WTC11 (cell line): ENCODE measurements at regions not wholly inside any gene's neighbourhood (a gene's known extent, or its start where the extent isn't known, plus 50 kb on each side); places are given as distances from the start of the nearest gene placed in this dataset.

Source experiments
- CBFB ChIP-seq: sonication (generic); formaldehyde crosslinking; IDR thresholded peaks from 2 replicates; pipeline ENCODE4 v1.8.1; 2022; ENCODE audit warnings: mild to moderate bottlenecking, low read depth, missing genetic modification reagents
- ESRRA ChIP-seq: sonication (generic); formaldehyde crosslinking; IDR thresholded peaks from 2 replicates; pipeline ENCODE4 v1.8.1; 2022; ENCODE audit warnings: mild to moderate bottlenecking, missing genetic modification reagents, borderline replicate concordance
- FOXK1 ChIP-seq: sonication (generic); formaldehyde crosslinking; IDR thresholded peaks from 2 replicates; pipeline ENCODE4 v1.8.0; 2022; ENCODE audit warnings: mild to moderate bottlenecking, moderate library complexity, missing genetic modification reagents
- OVOL2 ChIP-seq: fragments of 250-450 bp; sonication (Bioruptor Pico); IDR thresholded peaks from 2 replicates; pipeline ENCODE4 v1.9.0; 2021; ENCODE audit warnings: mild to moderate bottlenecking, borderline replicate concordance
- ZNF263 ChIP-seq: sonication (generic); formaldehyde crosslinking; IDR thresholded peaks from 2 replicates; pipeline ENCODE4 v1.8.1; 2022; ENCODE audit warnings: low read depth, mild to moderate bottlenecking, moderate library complexity, missing genetic modification reagents
- TF ChIP-seq, protein P1 (sequence below): sonication (generic); formaldehyde crosslinking; IDR thresholded peaks from 2 replicates; pipeline ENCODE4 v1.8.0; 2023; ENCODE audit warnings: mild to moderate bottlenecking, missing genetic modification reagents
- TF ChIP-seq, protein P2 (sequence below): fragments of 200-600 bp; IDR thresholded peaks from 2 replicates; pipeline ENCODE4 v1.8.0; 2022; ENCODE audit warnings: antibody characterized with exemption
- TF ChIP-seq, protein P3 (sequence below): sonication (generic); formaldehyde crosslinking; IDR thresholded peaks from 2 replicates; pipeline ENCODE4 v1.8.1; 2023; ENCODE audit warnings: mild to moderate bottlenecking, missing genetic modification reagents, borderline replicate concordance
- TF ChIP-seq, protein P4 (sequence below): sonication (generic); formaldehyde crosslinking; IDR thresholded peaks from 2 replicates; pipeline ENCODE4 v1.8.0; 2022; ENCODE audit warnings: mild to moderate bottlenecking, missing genetic modification reagents
- TF ChIP-seq, protein P5 (sequence below): sonication (generic); formaldehyde crosslinking; conservative IDR thresholded peaks from 2 replicates; pipeline ENCODE4 v1.8.1; 2022; ENCODE audit warnings: mild to moderate bottlenecking, missing genetic modification reagents

DNA sequence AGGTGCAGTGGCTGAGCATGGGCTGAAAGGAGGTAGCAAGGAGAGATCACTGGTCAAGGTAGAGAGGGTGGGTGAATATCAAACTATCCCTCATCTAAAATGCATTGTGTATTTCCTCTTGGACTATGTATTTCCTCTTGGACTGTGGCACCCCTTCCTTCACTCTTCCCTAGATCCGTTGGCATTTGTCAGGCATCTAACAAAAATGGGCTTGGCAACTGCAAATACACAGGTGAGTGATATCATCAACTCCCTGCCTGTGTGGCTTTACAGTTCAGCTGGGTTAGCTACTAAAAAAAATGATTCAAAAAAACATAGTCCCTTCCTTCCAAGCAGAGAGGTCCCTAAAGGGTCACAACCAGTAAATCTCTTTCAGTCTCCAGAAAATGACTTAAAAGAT lies 142.8 kb upstream of the FUT8 start:
- TF ChIP-seq CBFB (CRISPR knock-in tag) (no peak), ZNF263 (CRISPR knock-in tag) (no peak), OVOL2 (CRISPR knock-in tag) (no peak), ESRRA (no peak), FOXK1 (CRISPR knock-in tag) (no peak)
- TF ChIP-seq, protein P1, sequence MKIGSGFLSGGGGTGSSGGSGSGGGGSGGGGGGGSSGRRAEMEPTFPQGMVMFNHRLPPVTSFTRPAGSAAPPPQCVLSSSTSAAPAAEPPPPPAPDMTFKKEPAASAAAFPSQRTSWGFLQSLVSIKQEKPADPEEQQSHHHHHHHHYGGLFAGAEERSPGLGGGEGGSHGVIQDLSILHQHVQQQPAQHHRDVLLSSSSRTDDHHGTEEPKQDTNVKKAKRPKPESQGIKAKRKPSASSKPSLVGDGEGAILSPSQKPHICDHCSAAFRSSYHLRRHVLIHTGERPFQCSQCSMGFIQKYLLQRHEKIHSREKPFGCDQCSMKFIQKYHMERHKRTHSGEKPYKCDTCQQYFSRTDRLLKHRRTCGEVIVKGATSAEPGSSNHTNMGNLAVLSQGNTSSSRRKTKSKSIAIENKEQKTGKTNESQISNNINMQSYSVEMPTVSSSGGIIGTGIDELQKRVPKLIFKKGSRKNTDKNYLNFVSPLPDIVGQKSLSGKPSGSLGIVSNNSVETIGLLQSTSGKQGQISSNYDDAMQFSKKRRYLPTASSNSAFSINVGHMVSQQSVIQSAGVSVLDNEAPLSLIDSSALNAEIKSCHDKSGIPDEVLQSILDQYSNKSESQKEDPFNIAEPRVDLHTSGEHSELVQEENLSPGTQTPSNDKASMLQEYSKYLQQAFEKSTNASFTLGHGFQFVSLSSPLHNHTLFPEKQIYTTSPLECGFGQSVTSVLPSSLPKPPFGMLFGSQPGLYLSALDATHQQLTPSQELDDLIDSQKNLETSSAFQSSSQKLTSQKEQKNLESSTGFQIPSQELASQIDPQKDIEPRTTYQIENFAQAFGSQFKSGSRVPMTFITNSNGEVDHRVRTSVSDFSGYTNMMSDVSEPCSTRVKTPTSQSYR = no peak
- TF ChIP-seq, protein P2, sequence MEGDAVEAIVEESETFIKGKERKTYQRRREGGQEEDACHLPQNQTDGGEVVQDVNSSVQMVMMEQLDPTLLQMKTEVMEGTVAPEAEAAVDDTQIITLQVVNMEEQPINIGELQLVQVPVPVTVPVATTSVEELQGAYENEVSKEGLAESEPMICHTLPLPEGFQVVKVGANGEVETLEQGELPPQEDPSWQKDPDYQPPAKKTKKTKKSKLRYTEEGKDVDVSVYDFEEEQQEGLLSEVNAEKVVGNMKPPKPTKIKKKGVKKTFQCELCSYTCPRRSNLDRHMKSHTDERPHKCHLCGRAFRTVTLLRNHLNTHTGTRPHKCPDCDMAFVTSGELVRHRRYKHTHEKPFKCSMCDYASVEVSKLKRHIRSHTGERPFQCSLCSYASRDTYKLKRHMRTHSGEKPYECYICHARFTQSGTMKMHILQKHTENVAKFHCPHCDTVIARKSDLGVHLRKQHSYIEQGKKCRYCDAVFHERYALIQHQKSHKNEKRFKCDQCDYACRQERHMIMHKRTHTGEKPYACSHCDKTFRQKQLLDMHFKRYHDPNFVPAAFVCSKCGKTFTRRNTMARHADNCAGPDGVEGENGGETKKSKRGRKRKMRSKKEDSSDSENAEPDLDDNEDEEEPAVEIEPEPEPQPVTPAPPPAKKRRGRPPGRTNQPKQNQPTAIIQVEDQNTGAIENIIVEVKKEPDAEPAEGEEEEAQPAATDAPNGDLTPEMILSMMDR = no peak
- TF ChIP-seq, protein P3, sequence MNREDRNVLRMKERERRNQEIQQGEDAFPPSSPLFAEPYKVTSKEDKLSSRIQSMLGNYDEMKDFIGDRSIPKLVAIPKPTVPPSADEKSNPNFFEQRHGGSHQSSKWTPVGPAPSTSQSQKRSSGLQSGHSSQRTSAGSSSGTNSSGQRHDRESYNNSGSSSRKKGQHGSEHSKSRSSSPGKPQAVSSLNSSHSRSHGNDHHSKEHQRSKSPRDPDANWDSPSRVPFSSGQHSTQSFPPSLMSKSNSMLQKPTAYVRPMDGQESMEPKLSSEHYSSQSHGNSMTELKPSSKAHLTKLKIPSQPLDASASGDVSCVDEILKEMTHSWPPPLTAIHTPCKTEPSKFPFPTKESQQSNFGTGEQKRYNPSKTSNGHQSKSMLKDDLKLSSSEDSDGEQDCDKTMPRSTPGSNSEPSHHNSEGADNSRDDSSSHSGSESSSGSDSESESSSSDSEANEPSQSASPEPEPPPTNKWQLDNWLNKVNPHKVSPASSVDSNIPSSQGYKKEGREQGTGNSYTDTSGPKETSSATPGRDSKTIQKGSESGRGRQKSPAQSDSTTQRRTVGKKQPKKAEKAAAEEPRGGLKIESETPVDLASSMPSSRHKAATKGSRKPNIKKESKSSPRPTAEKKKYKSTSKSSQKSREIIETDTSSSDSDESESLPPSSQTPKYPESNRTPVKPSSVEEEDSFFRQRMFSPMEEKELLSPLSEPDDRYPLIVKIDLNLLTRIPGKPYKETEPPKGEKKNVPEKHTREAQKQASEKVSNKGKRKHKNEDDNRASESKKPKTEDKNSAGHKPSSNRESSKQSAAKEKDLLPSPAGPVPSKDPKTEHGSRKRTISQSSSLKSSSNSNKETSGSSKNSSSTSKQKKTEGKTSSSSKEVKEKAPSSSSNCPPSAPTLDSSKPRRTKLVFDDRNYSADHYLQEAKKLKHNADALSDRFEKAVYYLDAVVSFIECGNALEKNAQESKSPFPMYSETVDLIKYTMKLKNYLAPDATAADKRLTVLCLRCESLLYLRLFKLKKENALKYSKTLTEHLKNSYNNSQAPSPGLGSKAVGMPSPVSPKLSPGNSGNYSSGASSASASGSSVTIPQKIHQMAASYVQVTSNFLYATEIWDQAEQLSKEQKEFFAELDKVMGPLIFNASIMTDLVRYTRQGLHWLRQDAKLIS (CRISPR knock-in tag) = no peak
- TF ChIP-seq, protein P4, sequence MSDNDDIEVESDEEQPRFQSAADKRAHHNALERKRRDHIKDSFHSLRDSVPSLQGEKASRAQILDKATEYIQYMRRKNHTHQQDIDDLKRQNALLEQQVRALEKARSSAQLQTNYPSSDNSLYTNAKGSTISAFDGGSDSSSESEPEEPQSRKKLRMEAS (CRISPR knock-in tag) = no peak
- TF ChIP-seq, protein P5, sequence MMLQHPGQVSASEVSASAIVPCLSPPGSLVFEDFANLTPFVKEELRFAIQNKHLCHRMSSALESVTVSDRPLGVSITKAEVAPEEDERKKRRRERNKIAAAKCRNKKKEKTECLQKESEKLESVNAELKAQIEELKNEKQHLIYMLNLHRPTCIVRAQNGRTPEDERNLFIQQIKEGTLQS (CRISPR knock-in tag) = no peak
